Right lobe of liver (tissue), 6 donors: ENCODE measurements at regions not wholly inside any gene's neighbourhood (a gene's known extent, or its start where the extent isn't known, plus 50 kb on each side); places are given as distances from the start of the nearest gene placed in this dataset.
"Not testable (repeated sequence)": the region's sequence is repeated elsewhere in the genome, so short reads cannot be mapped to it uniquely, and the experiment has no call there.

Source experiments
- ATAC-seq, 4 donors: fragments of 200-7000 bp; cut with Tn5 transposase; one replicate each; pipeline ENCODE4 v1.9.1; 2020; ENCODE audit warnings: mild to moderate bottlenecking in 4 of 4, moderate library complexity in 4 of 4
- DNase-seq, 3 donors: peaks; one replicate each; pipeline ENCODE4 v3.0.0-alpha.2; 2020
- H3K27ac ChIP-seq, 3 donors: fragments of 200-600 bp; one replicate each; pipeline ENCODE4 v1.8.0; 2022
- H3K27me3 ChIP-seq, 2 donors: fragments of 200-600 bp; one replicate each; pipeline ENCODE4 v1.8.0; 2022
- H3K36me3 ChIP-seq, 4 donors: fragments of 200-600 bp; sonication (generic) in 1 of 4; one replicate each; pipeline versions ENCODE4 v1.5.1 to v1.8.0; 2017 to 2022; ENCODE audit warnings: control low read depth in 1 of 4
- H3K4me1 ChIP-seq, 4 donors: fragments of 200-600 bp; sonication (generic) in 1 of 4; one replicate each; pipeline versions ENCODE4 v1.5.1 to v1.8.0; 2017 to 2022; ENCODE audit warnings: control low read depth in 1 of 4
- H3K4me3 ChIP-seq, 3 donors: fragments of 200-600 bp; one replicate each; pipeline ENCODE4 v1.8.0; 2022
- H3K9me3 ChIP-seq, 4 donors: fragments of 200-600 bp; sonication (generic) in 1 of 4; one replicate each; pipeline versions ENCODE4 v1.5.1 to v1.8.0; 2017 to 2022; ENCODE audit warnings: control low read depth in 1 of 4
- CTCF ChIP-seq, 4 donors: fragments of 200-600 bp in 3 of 4; fragments of 450-650 bp in 1 of 4; IDR thresholded peaks; one replicate each; pipeline versions ENCODE4 v1.5.1 to v1.8.0; 2016 to 2022; ENCODE audit warnings: antibody characterized with exemption in 4 of 4, mild to moderate bottlenecking in 2 of 4
- POLR2A ChIP-seq: fragments of 450-650 bp; IDR thresholded peaks from one replicate; pipeline ENCODE4 v1.6.1; 2017; ENCODE audit warnings: antibody characterized with exemption, mild to moderate bottlenecking
- WGBS: methylation state at CpG from one replicate; pipeline ENCODE4 v1.1.6; 2018; ENCODE audit warnings: low coverage, low lambda C conversion rate; ENCODE audit not compliant: insufficient coverage; ENCODE audit errors: missing lambda C conversion rate; 5-methylcytosine and 5-hydroxymethylcytosine counted together
- intact Hi-C, 2 donors: fragments of 100-400 bp; cut with DNase I; formaldehyde crosslinking; loops; one replicate each; pipeline versions ENCODE4 v1.11.2 to v1.14.1; 2022
- donor health status: DM: no; HTN: yes; CAD: no.
- donor health status: DM: no; HTN: no; CAD: no.
- donor health status: DM: no; HTN: no; CAD: no.
- donor health status: DM: no; HTN: yes; CAD: no.
- donor health status: DM: no; HTN: yes; CAD: no.

GRCh38 chr14:45651890-45652289, 398.9 kb upstream of the MIS18BP1 start:
- intact Hi-C loops = no loop called here
- Histone ChIP-seq H3K4me1 (no peaks in the 10 kb centered on the region), H3K27me3 (no peaks in the 10 kb centered on the region), H3K9me3 (no peaks in the 10 kb centered on the region), H3K36me3 (no peaks in the 10 kb centered on the region), H3K4me3 (no peak overlapping the region), H3K27ac (no peak overlapping the region)
- ATAC-seq (no peak), DNase-seq (no peak)
- WGBS = 33% methylated on average over 2 of the region's 2 CpGs
- TF ChIP-seq POLR2A (no peak), CTCF (IDR thresholded peaks at IDR 0.05) (no peak)

DNA sequence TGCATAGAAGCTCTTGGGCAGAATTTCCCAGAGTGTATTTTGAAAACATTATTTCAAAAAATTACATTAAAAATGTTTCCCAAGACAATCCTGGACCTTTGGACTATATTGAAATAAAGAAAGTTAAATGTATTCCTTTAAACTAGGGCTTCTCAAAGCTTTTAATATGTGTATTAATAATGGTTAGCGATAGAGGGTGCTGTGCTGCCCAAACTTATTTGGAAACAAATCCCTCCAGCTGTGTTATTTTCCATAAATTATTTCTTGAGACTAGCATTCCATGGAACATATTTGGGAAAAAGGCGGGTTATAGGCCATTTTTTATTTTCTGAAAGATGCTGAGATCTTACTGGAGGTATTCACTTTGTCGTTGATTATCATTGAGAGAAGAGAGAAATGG, 397.8 kb upstream of the MIS18BP1 start:
- no peak overlapping the region for H3K4me3 ChIP-seq
- no peaks in the 10 kb centered on the region for H3K27me3 ChIP-seq
- H3K4me1 ChIP-seq = no peaks in the 10 kb centered on the region
- no peaks in the 10 kb centered on the region for H3K9me3 ChIP-seq
- DNase-seq = no peak
- no peak overlapping the region for H3K27ac ChIP-seq
- intact Hi-C loops = no loop called here
- TF ChIP-seq CTCF (IDR thresholded peaks at IDR 0.05) (no peak), POLR2A (no peak)
- no peak for ATAC-seq
- H3K36me3 ChIP-seq = no peaks in the 10 kb centered on the region
- 46% methylated on average over 3 of the region's 3 CpGs for WGBS

- Histone ChIP-seq H3K27ac (no peak overlapping the region), H3K9me3 (no peaks in the 10 kb centered on the region), H3K27me3 (no peaks in the 10 kb centered on the region), H3K4me3 (no peak overlapping the region), H3K4me1 (no peaks in the 10 kb centered on the region), H3K36me3 (no peaks in the 10 kb centered on the region)
- DNase-seq (no peak), ATAC-seq (no peak)
- no peak for TF ChIP-seq CTCF (IDR thresholded peaks at IDR 0.05)
- no peak for TF ChIP-seq POLR2A
- intact Hi-C loops = no loop called here
- 70% methylated on average over 4 of the region's 4 CpGs for WGBS
Measured at GRCh38 chr14:45649051-45649450, 396.0 kb upstream of the MIS18BP1 start.

GRCh38 chr14:45641541-45641940, 388.5 kb upstream of the MIS18BP1 start:
- Histone ChIP-seq H3K27me3 (no peaks in the 10 kb centered on the region), H3K4me3 (no peak overlapping the region), H3K9me3 (no peaks in the 10 kb centered on the region), H3K36me3 (no peaks in the 10 kb centered on the region), H3K4me1 (no peaks in the 10 kb centered on the region), H3K27ac (no peak overlapping the region)
- WGBS = 27% methylated on average over 4 of the region's 4 CpGs
- DNase-seq (no peak), ATAC-seq (no peak)
- intact Hi-C loops = no loop called here
- TF ChIP-seq CTCF (IDR thresholded peaks at IDR 0.05) = no peak
- TF ChIP-seq POLR2A = no peak

DNA sequence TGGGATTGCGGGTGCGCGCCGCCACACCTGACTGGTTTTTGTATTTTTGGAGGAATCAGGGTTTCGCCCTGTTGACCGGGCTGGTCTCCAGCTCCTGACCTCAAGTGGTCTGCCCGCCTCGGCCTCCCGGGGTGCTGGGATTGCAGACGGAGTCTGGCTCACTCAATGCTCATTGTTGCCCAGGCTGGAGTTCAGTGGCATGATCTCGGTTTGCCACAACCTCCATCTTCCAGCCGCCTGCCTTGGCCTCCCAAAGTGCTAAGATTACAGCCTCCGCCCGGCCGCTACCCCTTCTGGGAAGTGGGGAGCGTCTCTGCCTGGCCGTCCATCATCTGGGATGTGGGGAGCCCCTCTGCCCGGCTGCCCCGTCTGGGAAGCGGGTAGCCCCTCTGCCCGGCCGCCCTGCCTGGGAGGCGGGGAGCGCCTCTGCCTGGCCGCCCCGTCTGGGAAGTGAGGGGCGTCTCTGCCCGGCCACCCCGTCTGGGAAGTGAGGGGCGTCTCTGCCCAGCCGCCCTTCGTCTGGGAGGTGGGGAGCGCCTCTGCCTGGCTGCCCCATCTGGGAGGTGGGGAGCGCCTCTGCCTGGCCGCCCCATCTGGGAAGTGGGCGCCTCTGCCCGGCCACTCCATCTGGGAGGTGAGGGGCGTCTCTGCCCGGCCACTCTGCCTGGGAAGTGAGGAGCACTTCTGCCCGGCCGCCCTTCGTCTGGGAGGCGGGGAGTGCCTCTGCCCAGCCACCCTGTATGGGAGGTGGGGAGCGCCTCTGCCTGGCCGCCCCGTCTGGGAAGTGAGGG, 381.8 kb upstream of the MIS18BP1 start:
- ATAC-seq, H3K36me3 ChIP-seq, DNase-seq, H3K4me3 ChIP-seq, intact Hi-C loops, H3K27me3 ChIP-seq, H3K27ac ChIP-seq, H3K4me1 ChIP-seq, H3K9me3 ChIP-seq: not testable (repeated sequence)
- 83% methylated on average over 7 of the region's 46 CpGs for WGBS
